ENCODE measurements at regions not wholly inside any gene's neighbourhood (a gene's known extent, or its start where the extent isn't known, plus 50 kb on each side); places are given as distances from the start of the nearest gene placed in this dataset.

DNA sequence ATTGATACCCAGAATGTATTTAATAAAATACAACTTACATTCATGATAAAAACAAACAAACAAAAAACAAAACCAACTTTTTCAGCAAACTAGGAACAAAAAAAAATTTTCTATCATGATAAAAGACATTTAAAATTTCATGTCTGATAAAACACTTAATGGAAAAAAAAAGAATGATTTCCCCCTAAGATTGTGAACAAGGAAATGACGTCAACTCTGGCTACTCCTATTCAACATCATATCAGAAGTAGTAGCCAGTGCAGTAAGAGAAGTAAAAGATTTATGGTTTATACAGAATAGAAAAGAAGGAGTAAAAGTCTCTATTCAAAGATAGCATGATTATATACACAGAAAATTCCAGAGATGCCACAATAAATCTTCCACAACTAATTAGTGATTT lies 1306.6 kb downstream of the FSCB start:
- Histone ChIP-seq H3K4me3 (ENCODE audit: low read depth, low read length) (no peak overlapping the region), H3K27me3 (ENCODE audit: control insufficient read depth, insufficient read depth, low read length) (no peaks in the 10 kb centered on the region), H3K9me3 (ENCODE audit: control insufficient read depth, insufficient read depth, low read length) (no peaks in the 10 kb centered on the region), H3K27ac (ENCODE audit: low read depth, low read length) (no peak overlapping the region)
- ChIA-PET POLR2A (no interaction called here), CTCF (no interaction called here)
- no peak for TF ChIP-seq CTCF (IDR thresholded peaks at IDR 0.05; ENCODE audit: low read depth, low read length)
- DNase-seq (ENCODE audit: low read depth, low spot score), result no peak

DNA sequence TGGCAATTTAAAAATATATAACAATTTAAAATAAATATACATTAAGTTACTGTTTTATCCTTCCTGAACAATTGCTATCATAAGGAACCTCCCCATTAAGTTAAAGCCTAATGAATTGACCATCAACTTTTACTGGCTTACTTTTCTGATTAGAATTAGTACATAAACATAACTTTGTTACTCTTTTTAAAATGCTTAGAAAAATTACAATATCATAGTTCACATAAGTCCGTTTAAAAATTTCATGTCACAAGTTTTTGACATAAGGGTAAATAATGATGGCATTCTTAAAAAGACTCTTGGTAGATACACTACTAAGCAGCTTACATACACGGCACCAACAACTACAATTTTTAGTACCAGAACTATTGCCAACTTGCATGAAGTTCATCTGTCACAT lies 1308.6 kb downstream of the FSCB start:
- no peak for DNase-seq (ENCODE audit: low read depth, low spot score)
- Histone ChIP-seq H3K4me3 (ENCODE audit: low read depth, low read length) (no peak overlapping the region), H3K9me3 (ENCODE audit: control insufficient read depth, insufficient read depth, low read length) (no peaks in the 10 kb centered on the region), H3K27me3 (ENCODE audit: control insufficient read depth, insufficient read depth, low read length) (no peaks in the 10 kb centered on the region), H3K27ac (ENCODE audit: low read depth, low read length) (no peak overlapping the region)
- no peak for TF ChIP-seq CTCF (IDR thresholded peaks at IDR 0.05; ENCODE audit: low read depth, low read length)
- CTCF ChIA-PET, result no interaction called here
- POLR2A ChIA-PET, result no interaction called here

GRCh38 chr14:43184540-43184939 lies 1322.5 kb downstream of the FSCB start:
- no peak for TF ChIP-seq CTCF (IDR thresholded peaks at IDR 0.05; ENCODE audit: low read depth, low read length)
- Histone ChIP-seq H3K4me3 (ENCODE audit: low read depth, low read length) (no peak overlapping the region), H3K27me3 (ENCODE audit: control insufficient read depth, insufficient read depth, low read length) (no peaks in the 10 kb centered on the region), H3K9me3 (ENCODE audit: control insufficient read depth, insufficient read depth, low read length) (no peaks in the 10 kb centered on the region), H3K27ac (ENCODE audit: low read depth, low read length) (no peak overlapping the region)
- DNase-seq (ENCODE audit: low read depth, low spot score), result no peak
- CTCF ChIA-PET, result no interaction called here
- POLR2A ChIA-PET, result no interaction called here

DNA sequence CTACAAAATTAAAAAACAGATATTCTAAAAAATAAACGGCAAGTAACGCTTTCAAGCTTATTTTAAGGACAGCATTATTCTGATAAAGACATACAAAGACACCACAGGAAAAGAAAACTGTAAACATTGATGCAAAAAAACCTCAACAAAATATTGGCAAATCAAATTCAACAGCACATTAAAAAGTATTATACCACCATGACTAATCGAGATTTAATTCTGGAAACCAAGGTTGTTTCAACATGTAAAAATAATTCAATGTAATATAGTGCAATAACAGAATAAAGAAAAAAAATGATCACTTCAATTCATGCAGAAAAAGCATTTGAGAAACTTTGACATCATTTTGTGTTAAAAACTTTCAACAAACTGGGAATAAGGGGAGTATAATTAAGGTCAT lies 1323.2 kb downstream of the FSCB start:
- Histone ChIP-seq H3K9me3 (ENCODE audit: control insufficient read depth, insufficient read depth, low read length) (no peaks in the 10 kb centered on the region), H3K27ac (ENCODE audit: low read depth, low read length) (no peak overlapping the region), H3K4me3 (ENCODE audit: low read depth, low read length) (no peak overlapping the region), H3K27me3 (ENCODE audit: control insufficient read depth, insufficient read depth, low read length) (no peaks in the 10 kb centered on the region)
- no peak for TF ChIP-seq CTCF (IDR thresholded peaks at IDR 0.05; ENCODE audit: low read depth, low read length)
- POLR2A ChIA-PET, result no interaction called here
- CTCF ChIA-PET, result no interaction called here
- DNase-seq (ENCODE audit: low read depth, low spot score), result no peak

DNA sequence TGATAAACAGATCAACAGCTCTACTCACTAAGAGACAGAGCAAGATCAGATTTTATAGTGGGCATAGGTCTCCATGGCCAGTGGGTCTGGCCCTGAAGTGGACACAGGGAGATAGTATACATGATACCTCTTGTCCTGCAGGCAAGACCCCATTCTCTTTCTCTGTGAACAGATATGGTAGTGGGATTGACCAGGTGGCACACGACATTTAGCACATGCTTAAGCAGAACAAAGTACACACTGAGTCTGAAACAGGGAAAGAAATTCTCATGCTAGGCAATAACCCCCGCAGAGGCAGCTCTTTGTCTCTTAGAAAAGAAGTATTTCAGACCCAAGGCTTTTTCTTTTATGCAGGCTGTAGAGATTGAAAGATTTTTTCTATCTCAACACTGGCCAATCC lies 1331.2 kb downstream of the FSCB start:
- no peak for TF ChIP-seq CTCF (IDR thresholded peaks at IDR 0.05; ENCODE audit: low read depth, low read length)

More for the DNA sequence above, 1331.2 kb downstream of the FSCB start:
- ChIA-PET POLR2A (no interaction called here), CTCF (no interaction called here)
- Histone ChIP-seq H3K27me3 (ENCODE audit: control insufficient read depth, insufficient read depth, low read length) (no peaks in the 10 kb centered on the region), H3K27ac (ENCODE audit: low read depth, low read length) (no peak overlapping the region), H3K4me3 (ENCODE audit: low read depth, low read length) (no peak overlapping the region), H3K9me3 (ENCODE audit: control insufficient read depth, insufficient read depth, low read length) (no peaks in the 10 kb centered on the region)
- DNase-seq (ENCODE audit: low read depth, low spot score), result no peak

All from AG04450 (cell line).